HCT116 (cell line): ENCODE measurements at regions not wholly inside any gene's neighbourhood (a gene's known extent, or its start where the extent isn't known, plus 50 kb on each side); places are given as distances from the start of the nearest gene placed in this dataset.

ENCODE experiments used
- ATAC-seq: fragments of 200-7000 bp; cut with Tn5 transposase; 2 replicates; pipeline ENCODE4 v1.9.1; 2020; ENCODE audit warnings: mild to moderate bottlenecking, moderate library complexity
- BruUV-seq: library from RNA; stranded (reverse); fragments of 400-500 nt; replicated peaks from 2 replicates; lab custom pipeline; 2021; lab: Mats Ljungman, UMichigan
- CTCF ChIA-PET: fragments of 300-600 bp; sonication (Branson Sonifier 250); formaldehyde crosslinking; loops from one replicate; lab custom pipeline; 2021; ENCODE audit warnings: antibody characterized with exemption; lab: Charles Lee
- POLR2A ChIA-PET: fragments of 300-600, 350-600 bp; sonication (Branson Sonifier 250); formaldehyde crosslinking; loops from one replicate; lab custom pipeline; 2021; ENCODE audit warnings: antibody characterized with exemption; lab: Charles Lee
- RAD21 ChIA-PET, 2 experiments: fragments of 300-600 bp; sonication (Branson Sonifier 250); formaldehyde crosslinking; loops; one replicate each; lab custom pipeline; 2023; ENCODE audit warnings: low total read pairs in 2 of 2; ENCODE audit not compliant: uncharacterized antibody in 2 of 2, unreplicated experiment in 2 of 2, low non-redundant PET in 1 of 2; lab: Charles Lee
- DNase-seq: peaks from one replicate; pipeline ENCODE4 v3.0.0-alpha.2; 2010; ENCODE audit warnings: low read depth, low spot score
- H2AFZ ChIP-seq: fragments of 200-600 bp; shearing (Covaris generic), sonication (generic); 2 replicates; pipeline ENCODE4 v1.6.1; 2017; ENCODE audit warnings: low read depth, mixed run types, mixed read lengths, antibody characterized with exemption, low read length; ENCODE audit not compliant: poor library complexity, severe bottlenecking
- H3K27ac ChIP-seq: 2 replicates; pipeline ENCODE4 v1.5.1; 2012; ENCODE audit warnings: low read depth, low read length
- H3K27me3 ChIP-seq: fragments of 200-600 bp; sonication (generic); 2 replicates; pipeline ENCODE4 v1.6.1; 2016; ENCODE audit warnings: mixed run types, low read length, mixed read lengths; ENCODE audit not compliant: insufficient read depth
- H3K36me3 ChIP-seq, 2 experiments: fragments of 200-500 bp in 1 of 2; fragments of 200-600 bp in 1 of 2; sonication (Bioruptor generic) in 1 of 2; sonication (generic) in 1 of 2; 2 replicates each; pipeline versions ENCODE4 v1.5.1 to v1.6.1; 2014 to 2016; ENCODE audit warnings: low read length in 2 of 2, inconsistent platforms in 1 of 2, mixed read lengths in 1 of 2, mixed run types in 1 of 2; ENCODE audit not compliant: insufficient read depth in 2 of 2, control insufficient read depth in 1 of 2
- H3K4me1 ChIP-seq, 2 experiments: fragments of 200-600 bp in 1 of 2; sonication (generic) in 1 of 2; 2 replicates each; pipeline versions ENCODE4 v1.5.1 to v1.6.1; 2012 to 2017; ENCODE audit warnings: low read length in 2 of 2, inconsistent platforms in 1 of 2, mild to moderate bottlenecking in 1 of 2, mixed read lengths in 1 of 2, mixed run types in 1 of 2, moderate library complexity in 1 of 2; ENCODE audit not compliant: insufficient read depth in 2 of 2, control insufficient read depth in 1 of 2
- H3K4me2 ChIP-seq: fragments of 200-600 bp; sonication (generic); 2 replicates; pipeline ENCODE4 v1.6.1; 2017; ENCODE audit warnings: mixed run types, low read length, mixed read lengths
- H3K4me3 ChIP-seq, 2 experiments: fragments of 200-600 bp in 1 of 2; sonication (generic) in 1 of 2; replicated peaks in 1 of 2; 2 replicates each; pipeline ENCODE4 v1.5.1; 2011 to 2016; ENCODE audit warnings: low read length in 2 of 2, control low read depth in 1 of 2, low read depth in 1 of 2, mild to moderate bottlenecking in 1 of 2, mixed read lengths in 1 of 2, mixed run types in 1 of 2
- H3K79me2 ChIP-seq: fragments of 200-600 bp; sonication (generic); 2 replicates; pipeline ENCODE4 v1.6.1; 2017; ENCODE audit warnings: mild to moderate bottlenecking, mixed run types, low read length, moderate library complexity, mixed read lengths; ENCODE audit not compliant: insufficient read depth
- H3K9ac ChIP-seq: fragments of 200-600 bp; sonication (generic); 2 replicates; pipeline ENCODE4 v1.6.1; 2016; ENCODE audit warnings: low read length, mixed read lengths
- H3K9me2 ChIP-seq: fragments of 200-600 bp; sonication (generic), shearing (Covaris generic); 2 replicates; pipeline ENCODE4 v1.6.1; 2017; ENCODE audit warnings: mixed run types, mild to moderate bottlenecking, moderate library complexity; ENCODE audit not compliant: insufficient read depth
- H3K9me3 ChIP-seq, 2 experiments: fragments of 200-500 bp in 1 of 2; fragments of 200-600 bp in 1 of 2; sonication (Bioruptor generic) in 1 of 2; sonication (generic) in 1 of 2; 2 replicates each; pipeline ENCODE4 v1.6.1; 2014 to 2017; ENCODE audit warnings: low read length in 2 of 2, mixed read lengths in 2 of 2, inconsistent platforms in 1 of 2, low read depth in 1 of 2, mild to moderate bottlenecking in 1 of 2, mixed run types in 1 of 2, moderate library complexity in 1 of 2; ENCODE audit not compliant: control insufficient read depth in 1 of 2, insufficient read depth in 1 of 2
- H4K20me1 ChIP-seq: fragments of 200-600 bp; sonication (generic), shearing (Covaris generic); 2 replicates; pipeline ENCODE4 v1.6.1; 2017; ENCODE audit warnings: mixed run types, mild to moderate bottlenecking, moderate library complexity; ENCODE audit not compliant: insufficient read depth
- CBX3 ChIP-seq: IDR thresholded peaks from 2 replicates; pipeline ENCODE4 v1.6.1; 2012; ENCODE audit warnings: low read depth
- EZH2 ChIP-seq: fragments of 200-600 bp; sonication (generic); IDR thresholded peaks from 2 replicates; pipeline ENCODE4 v1.6.1; 2017; ENCODE audit warnings: antibody characterized with exemption, mixed run types
- FOSL1 ChIP-seq: IDR thresholded peaks from 2 replicates; pipeline ENCODE4 v1.6.1; 2012; ENCODE audit warnings: low read depth
- SP1 ChIP-seq: IDR thresholded peaks from 2 replicates; pipeline ENCODE4 v1.6.1; 2012; ENCODE audit warnings: low read depth
- TCF7L2 ChIP-seq: IDR thresholded peaks from 2 replicates; pipeline ENCODE4 v1.7.0; 2011; ENCODE audit warnings: borderline replicate concordance, inconsistent platforms; ENCODE audit not compliant: insufficient read depth, insufficient read length; ENCODE audit errors: extremely low read depth
- YY1 ChIP-seq: IDR thresholded peaks from 2 replicates; pipeline ENCODE4 v1.6.1; 2011; ENCODE audit warnings: low read length, low read depth, moderate library complexity, mild to moderate bottlenecking; ENCODE audit not compliant: insufficient replicate concordance; ENCODE audit errors: extremely low read depth
- ZFX ChIP-seq: fragments of 450-650 bp; IDR thresholded peaks from 2 replicates; pipeline ENCODE4 v1.6.1; 2017
- intact Hi-C: fragments of 100-400 bp; cut with micrococcal nuclease; formaldehyde crosslinking; loops from 2 replicates; pipeline ENCODE4 v1.10.0; 2022
- TF ChIP-seq, protein P1 (sequence below): IDR thresholded peaks from 2 replicates; pipeline ENCODE4 v1.6.1; 2012; ENCODE audit warnings: low read depth
- TF ChIP-seq, protein P2 (sequence below): IDR thresholded peaks from 2 replicates; pipeline ENCODE4 v1.6.1; 2012
- TF ChIP-seq, protein P3 (sequence below), 3 experiments: fragments of 200-600 bp in 1 of 3; sonication (generic) in 1 of 3; IDR thresholded peaks in 2 of 3; conservative IDR thresholded peaks in 1 of 3; 2 replicates each; pipeline ENCODE4 v1.5.1; 2012 to 2017; ENCODE audit warnings: low read depth in 2 of 3, low read length in 2 of 3, antibody characterized with exemption in 1 of 3, borderline replicate concordance in 1 of 3, control low read depth in 1 of 3, mild to moderate bottlenecking in 1 of 3, mixed read lengths in 1 of 3, mixed run types in 1 of 3, moderate library complexity in 1 of 3; ENCODE audit not compliant: insufficient read depth in 1 of 3

DNA sequence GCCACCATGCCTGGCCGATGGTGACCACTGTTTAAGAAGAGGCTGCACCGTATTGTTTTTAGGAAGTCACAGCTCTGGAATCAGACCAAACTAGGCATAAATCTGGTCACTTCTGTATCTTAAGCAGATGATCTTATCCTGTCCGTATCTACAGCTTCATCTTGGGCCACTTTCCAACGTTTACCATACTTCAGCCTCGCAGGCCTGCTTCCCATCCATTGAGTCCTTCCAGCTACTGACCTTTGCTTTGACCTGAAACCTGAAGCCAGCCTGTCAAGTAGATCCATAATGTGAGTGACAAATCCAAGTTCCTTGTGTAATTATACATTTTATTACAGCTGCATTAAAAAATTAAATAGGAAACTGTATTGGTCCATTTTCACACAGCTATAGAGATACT lies 1033.0 kb downstream of the CDH11 start:
- Histone ChIP-seq H3K4me3 (no peak overlapping the region), H3K27me3 (no peaks in the 10 kb centered on the region), H3K36me3 (no peaks in the 10 kb centered on the region), H4K20me1 (no peaks in the 10 kb centered on the region), H3K27ac (no peak overlapping the region), H3K9ac (no peak overlapping the region), H2AFZ (no peak overlapping the region), H3K9me2 (no peaks in the 10 kb centered on the region), H3K4me2 (no peak overlapping the region), H3K4me1 (no peaks in the 10 kb centered on the region), H3K79me2 (no peaks in the 10 kb centered on the region), H3K9me3 (peaks cover 15 to 19% of the 10 kb centered on the region in 2 experiments; a peak in 2 of 4 replicates)
- no peak for ATAC-seq
- intact Hi-C loops: no loop called here
- BruUV-seq: no TSS peak
- TF ChIP-seq CBX3: no peak
- no peak for TF ChIP-seq YY1
- TF ChIP-seq SP1: no peak
- TF ChIP-seq EZH2: no peak
- no peak for TF ChIP-seq ZFX
- TF ChIP-seq, protein P1, sequence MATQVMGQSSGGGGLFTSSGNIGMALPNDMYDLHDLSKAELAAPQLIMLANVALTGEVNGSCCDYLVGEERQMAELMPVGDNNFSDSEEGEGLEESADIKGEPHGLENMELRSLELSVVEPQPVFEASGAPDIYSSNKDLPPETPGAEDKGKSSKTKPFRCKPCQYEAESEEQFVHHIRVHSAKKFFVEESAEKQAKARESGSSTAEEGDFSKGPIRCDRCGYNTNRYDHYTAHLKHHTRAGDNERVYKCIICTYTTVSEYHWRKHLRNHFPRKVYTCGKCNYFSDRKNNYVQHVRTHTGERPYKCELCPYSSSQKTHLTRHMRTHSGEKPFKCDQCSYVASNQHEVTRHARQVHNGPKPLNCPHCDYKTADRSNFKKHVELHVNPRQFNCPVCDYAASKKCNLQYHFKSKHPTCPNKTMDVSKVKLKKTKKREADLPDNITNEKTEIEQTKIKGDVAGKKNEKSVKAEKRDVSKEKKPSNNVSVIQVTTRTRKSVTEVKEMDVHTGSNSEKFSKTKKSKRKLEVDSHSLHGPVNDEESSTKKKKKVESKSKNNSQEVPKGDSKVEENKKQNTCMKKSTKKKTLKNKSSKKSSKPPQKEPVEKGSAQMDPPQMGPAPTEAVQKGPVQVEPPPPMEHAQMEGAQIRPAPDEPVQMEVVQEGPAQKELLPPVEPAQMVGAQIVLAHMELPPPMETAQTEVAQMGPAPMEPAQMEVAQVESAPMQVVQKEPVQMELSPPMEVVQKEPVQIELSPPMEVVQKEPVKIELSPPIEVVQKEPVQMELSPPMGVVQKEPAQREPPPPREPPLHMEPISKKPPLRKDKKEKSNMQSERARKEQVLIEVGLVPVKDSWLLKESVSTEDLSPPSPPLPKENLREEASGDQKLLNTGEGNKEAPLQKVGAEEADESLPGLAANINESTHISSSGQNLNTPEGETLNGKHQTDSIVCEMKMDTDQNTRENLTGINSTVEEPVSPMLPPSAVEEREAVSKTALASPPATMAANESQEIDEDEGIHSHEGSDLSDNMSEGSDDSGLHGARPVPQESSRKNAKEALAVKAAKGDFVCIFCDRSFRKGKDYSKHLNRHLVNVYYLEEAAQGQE: no peak
- no peak for TF ChIP-seq FOSL1
- POLR2A ChIA-PET: no interaction called here
- DNase-seq: no peak
- CTCF ChIA-PET: no interaction called here
- RAD21 ChIA-PET: no interaction called here

DNA sequence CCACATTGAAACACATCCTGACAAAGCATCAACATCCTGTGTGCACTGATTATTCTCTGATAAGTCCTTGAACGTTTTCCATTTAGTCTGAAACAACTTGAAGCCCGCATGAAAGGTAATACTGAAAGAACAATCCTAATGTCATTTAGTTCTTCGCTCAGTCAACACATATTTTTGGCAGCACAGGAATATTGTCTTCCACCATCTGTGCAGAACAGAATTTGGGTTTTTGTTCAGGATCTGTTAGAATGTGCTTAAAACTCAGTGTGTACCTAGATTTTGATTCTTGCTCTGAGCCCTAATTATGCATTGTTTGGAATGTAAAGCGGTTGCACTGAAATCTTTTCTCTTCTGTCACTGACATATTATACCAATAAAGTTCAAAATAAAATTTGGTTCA lies 1036.6 kb downstream of the CDH11 start:
- Histone ChIP-seq H2AFZ (no peak overlapping the region), H3K79me2 (no peaks in the 10 kb centered on the region), H3K4me2 (no peak overlapping the region), H3K27me3 (no peaks in the 10 kb centered on the region), H3K4me3 (no peak overlapping the region), H3K27ac (no peak overlapping the region), H3K9me2 (no peaks in the 10 kb centered on the region), H4K20me1 (no peaks in the 10 kb centered on the region), H3K9ac (no peak overlapping the region), H3K4me1 (no peaks in the 10 kb centered on the region), H3K9me3 (peaks cover 21 to 24% of the 10 kb centered on the region in 2 experiments; a peak in 2 of 4 replicates), H3K36me3 (no peaks in the 10 kb centered on the region)
- intact Hi-C loops: no loop called here
- CTCF ChIA-PET: no interaction called here
- no peak for ATAC-seq
- no TSS peak for BruUV-seq
- POLR2A ChIA-PET: no interaction called here
- RAD21 ChIA-PET: no interaction called here
- DNase-seq: no peak
- TF ChIP-seq, protein P2, sequence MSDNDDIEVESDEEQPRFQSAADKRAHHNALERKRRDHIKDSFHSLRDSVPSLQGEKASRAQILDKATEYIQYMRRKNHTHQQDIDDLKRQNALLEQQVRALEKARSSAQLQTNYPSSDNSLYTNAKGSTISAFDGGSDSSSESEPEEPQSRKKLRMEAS: no peak
- TF ChIP-seq, protein P3, sequence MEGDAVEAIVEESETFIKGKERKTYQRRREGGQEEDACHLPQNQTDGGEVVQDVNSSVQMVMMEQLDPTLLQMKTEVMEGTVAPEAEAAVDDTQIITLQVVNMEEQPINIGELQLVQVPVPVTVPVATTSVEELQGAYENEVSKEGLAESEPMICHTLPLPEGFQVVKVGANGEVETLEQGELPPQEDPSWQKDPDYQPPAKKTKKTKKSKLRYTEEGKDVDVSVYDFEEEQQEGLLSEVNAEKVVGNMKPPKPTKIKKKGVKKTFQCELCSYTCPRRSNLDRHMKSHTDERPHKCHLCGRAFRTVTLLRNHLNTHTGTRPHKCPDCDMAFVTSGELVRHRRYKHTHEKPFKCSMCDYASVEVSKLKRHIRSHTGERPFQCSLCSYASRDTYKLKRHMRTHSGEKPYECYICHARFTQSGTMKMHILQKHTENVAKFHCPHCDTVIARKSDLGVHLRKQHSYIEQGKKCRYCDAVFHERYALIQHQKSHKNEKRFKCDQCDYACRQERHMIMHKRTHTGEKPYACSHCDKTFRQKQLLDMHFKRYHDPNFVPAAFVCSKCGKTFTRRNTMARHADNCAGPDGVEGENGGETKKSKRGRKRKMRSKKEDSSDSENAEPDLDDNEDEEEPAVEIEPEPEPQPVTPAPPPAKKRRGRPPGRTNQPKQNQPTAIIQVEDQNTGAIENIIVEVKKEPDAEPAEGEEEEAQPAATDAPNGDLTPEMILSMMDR (IDR thresholded peaks at IDR 0.05 in 2 of 3, conservative IDR thresholded peaks at IDR 0.05 in 1 of 3; ENCODE audit: borderline replicate concordance in 1 of 3, insufficient read depth in 1 of 3, low read depth in 2 of 3, low read length in 2 of 3): no peak
- TF ChIP-seq, protein P1: no peak
- no peak for TF ChIP-seq TCF7L2
